GM21423 (cell line): ENCODE measurements at regions not wholly inside any gene's neighbourhood (a gene's known extent, or its start where the extent isn't known, plus 50 kb on each side); places are given as distances from the start of the nearest gene placed in this dataset.

Experiments used
- ATAC-seq: cut with Tn5 transposase; IDR thresholded peaks from one replicate; pipeline ENCODE4 v1.9.1; 2021; ENCODE audit warnings: mild to moderate bottlenecking, moderate library complexity; ENCODE audit not compliant: unreplicated experiment

GRCh38 chr5:57824623-57825022 lies 342.0 kb upstream of the ACTBL2 start:
- no peak for ATAC-seq

DNA sequence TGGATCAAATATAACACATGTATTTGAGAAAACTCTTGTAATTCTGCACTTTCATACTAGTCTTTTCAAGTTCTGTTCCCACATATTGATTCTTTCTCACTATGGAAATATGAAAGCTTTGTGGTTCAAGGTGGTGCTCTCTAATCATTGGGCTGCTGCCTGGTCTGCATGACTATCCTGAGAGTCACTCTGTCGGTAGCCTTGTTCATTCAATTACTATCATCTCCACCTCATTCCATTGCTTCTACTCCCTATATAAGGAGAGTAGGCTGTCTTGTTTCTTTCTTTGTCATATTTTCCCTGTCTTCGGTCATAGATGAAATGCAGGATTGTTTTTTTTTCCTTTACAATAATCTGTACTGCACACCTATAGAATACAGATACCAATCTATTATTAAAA lies 341.4 kb upstream of the ACTBL2 start:
- no peak for ATAC-seq

GRCh38 chr5:57822651-57823050 lies 340.0 kb upstream of the ACTBL2 start:
- no peak for ATAC-seq

DNA sequence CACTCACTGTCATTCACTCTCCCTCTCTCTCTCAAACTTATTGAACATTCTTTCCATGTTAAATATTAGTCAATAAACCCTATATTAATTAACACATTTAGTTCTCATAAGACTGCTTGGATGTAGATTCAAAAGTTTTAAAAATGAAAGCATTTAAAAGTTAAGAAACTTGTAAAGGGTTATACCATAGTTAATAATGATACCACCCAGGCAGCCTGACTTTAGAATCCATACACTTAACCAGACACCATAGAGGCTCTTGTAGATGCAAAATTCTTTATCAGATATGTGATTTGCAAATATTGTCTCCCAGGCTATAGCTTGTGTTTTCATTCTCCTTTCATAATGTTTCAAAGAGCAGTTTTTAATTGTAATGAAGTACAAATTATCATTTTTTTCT lies 335.8 kb upstream of the ACTBL2 start:
- ATAC-seq, result no peak

- ATAC-seq, result no peak
Observed at GRCh38 chr5:57817924-57818323, 335.3 kb upstream of the ACTBL2 start.

- no peak for ATAC-seq
Observed at GRCh38 chr5:57817001-57817453, 334.4 kb upstream of the ACTBL2 start.

GRCh38 chr5:57816108-57816507 lies 333.5 kb upstream of the ACTBL2 start:
- no peak for ATAC-seq

- ATAC-seq, result no peak
Observed at GRCh38 chr5:57805732-57806131, 323.1 kb upstream of the ACTBL2 start.

DNA sequence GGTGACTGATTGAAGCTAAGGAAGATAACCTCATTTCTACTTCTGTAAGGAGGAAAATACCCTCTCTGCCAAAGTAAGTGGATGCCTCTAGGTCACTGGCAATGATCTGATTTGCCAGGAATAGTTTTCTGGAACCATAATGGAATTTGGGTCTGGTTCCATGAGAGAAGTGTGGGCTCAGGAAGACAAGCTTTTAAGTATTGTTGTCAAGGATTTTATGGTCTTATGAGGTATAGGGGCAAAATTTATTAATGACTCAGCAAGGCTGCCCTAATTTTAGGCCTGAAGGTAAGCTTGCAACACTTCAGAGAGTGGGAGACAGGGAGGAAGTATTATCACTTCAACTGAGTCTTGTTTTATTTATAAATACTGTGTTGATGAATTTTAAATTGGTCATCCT lies 322.6 kb upstream of the ACTBL2 start:
- no peak for ATAC-seq

DNA sequence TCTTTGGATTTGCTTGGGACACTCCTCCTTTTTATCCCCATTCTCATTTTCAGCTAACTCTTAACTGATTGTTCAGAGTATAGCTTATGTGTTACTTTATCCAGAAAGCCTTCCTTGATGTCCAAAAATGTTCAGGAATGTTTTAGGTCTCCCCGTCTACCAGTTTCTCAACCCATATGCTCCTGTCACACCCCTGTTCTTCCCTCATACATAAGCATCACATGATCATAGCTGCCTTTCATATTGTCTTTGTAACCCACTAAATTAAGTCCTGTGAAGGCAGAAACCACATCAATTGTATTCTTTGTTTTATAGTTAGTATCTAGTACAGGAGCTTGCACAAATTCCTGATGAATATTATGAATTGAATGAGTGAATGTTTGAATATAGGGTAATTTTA lies 321.9 kb upstream of the ACTBL2 start:
- ATAC-seq, result no peak

GRCh38 chr5:57804007-57804444 lies 321.4 kb upstream of the ACTBL2 start:
- no peak for ATAC-seq

GRCh38 chr5:57802131-57802530 lies 319.5 kb upstream of the ACTBL2 start:
- ATAC-seq, result no peak

DNA sequence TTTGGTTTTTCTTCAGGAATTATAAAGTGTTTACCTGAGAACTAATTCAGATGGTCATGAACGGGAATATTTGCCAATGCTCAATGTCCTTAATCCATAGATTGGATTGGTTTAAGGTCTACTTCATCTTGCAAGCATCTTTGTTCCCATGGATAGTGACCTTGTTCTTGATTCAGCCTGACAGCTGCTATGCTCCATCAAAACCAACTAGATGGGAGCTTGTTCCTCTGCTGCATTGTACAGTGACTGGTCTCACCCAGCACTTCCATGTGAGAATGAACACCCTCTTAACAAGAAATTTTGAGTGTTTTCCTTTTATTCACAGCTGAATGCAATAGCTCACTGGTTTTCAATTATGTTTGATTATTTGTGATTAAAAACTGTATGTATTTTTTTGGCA lies 312.6 kb upstream of the ACTBL2 start:
- ATAC-seq, result no peak

DNA sequence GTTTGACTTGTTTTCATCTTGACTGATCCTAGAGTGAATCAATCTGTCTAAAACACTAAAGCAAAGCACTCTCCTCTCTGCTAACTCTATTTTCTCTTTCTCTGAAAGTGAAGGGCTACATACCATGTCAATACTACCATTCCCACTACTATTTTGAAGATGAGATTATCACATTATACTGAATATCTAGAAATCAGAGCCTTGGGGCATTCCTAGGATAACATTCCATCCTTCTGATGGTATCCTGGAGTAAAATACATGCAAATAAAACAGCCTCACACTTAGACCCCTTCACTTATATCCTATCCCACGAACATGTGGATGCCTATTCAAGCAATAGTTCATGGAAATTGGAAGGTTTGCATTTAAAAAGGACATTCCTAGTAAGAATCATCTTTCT lies 309.3 kb upstream of the ACTBL2 start:
- no peak for ATAC-seq

GRCh38 chr5:57785946-57786345 lies 303.3 kb upstream of the ACTBL2 start:
- ATAC-seq, result no peak

GRCh38 chr5:57784121-57784520 lies 301.5 kb upstream of the ACTBL2 start:
- no peak for ATAC-seq

GRCh38 chr5:57783693-57784092 lies 301.1 kb upstream of the ACTBL2 start:
- ATAC-seq, result no peak

DNA sequence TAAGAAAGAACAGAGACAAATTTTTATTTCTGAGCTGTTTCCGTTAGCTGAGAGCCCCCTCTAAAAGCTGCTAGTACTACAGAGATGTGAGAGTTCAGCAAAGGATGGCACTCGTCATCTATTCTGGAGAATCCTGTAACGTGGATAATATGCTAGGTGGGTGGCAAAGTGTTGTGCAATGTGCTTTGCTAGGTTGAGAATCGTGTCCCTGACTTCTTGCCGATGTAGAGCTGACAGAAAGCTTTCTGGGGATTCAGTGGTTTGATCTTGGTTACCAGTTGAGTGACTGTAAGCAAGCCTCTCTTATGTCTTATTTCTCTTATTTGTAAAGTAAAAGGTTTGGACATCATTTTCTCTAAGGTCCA lies 298.3 kb upstream of the ACTBL2 start:
- ATAC-seq, result no peak

DNA sequence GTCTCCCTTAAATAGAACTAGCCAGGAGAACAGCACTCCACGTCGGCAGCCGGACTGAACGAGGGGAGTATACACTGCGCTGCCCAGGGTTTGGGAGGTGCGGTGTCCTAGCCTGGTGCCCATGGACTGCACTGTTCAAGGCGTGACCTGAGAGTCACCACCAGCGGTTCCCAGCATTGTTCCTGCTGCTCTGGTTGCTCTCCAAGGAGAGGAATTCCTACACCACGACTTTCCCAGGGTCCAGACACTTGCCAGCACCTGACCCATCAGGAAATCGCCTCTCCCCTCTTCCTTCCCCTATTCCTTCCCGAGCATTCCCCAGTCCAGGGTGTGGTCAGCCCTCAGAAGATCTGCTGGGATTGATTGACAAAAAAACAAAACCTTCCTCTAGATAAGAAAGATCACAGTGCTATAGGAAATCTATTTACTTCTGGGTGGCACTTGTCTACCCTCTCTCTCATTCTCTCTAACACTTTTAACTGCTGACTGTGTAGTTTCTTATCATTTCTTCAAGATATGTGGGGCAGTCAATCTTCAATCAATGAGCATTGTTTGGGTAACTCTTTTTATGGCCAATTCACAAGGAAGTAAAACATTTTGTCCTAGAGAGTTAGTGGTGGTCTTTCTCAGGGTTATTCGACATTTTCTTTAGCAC lies 297.8 kb upstream of the ACTBL2 start:
- ATAC-seq, result no peak

DNA sequence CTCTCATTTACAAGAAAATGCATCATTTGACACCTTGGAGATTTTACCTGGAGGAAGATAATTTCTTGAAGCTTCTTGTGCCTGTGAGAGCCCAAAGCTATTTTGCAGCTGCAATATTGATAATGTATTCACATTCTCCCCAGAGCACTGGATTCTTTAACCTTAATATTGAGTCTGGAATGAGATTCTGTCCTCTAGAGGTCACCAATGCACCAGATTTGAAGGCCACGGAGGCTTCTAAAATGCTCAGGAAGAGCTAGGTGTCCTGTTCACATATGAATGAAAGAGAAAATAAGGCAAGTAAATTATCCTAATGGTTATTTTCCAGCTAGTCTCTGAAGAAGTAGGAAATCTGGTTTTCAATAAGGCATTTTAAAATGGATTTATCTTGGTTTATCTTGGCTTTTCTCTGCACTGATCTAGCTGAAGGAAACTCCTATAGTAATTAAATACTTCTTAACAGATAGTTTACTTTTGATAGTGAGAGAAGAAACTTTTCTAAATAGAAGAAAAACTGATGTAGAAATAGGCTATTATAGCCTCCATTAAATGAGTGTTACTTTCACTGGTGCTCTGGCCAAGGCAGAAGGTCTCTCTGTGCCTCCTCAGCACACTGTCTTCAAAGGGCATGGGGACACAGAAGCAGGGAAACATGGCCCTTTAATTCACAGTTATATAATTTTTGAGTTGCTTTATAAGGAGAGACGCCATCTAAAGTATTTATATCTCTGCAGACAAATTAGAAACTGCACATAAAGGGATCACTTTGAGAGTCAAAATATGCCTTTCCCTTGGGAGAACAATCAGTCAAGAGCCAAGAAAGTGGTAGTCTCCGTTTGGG lies 297.0 kb upstream of the ACTBL2 start:
- peak; percentile 65 for ATAC-seq

GRCh38 chr5:57778501-57779091 lies 296.0 kb upstream of the ACTBL2 start:
- ATAC-seq, result no peak

DNA sequence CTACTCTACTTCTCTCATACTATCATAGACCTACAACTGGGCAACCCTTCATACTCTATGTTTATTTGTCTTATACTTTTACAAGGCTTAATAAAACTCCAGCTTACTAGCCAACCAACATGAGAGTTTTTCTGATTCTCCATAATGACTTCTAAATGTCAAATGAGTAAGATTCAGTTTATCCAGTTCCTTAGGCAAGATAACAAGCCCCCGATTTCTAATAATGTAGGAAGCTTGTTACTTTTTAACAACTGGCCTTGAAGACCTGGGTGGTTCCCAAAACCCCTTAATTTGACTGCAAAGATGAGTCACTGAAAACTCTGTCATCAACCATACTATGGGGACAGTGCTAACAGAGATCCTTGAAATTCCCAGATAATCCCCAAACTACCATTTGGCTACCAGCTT lies 294.6 kb upstream of the ACTBL2 start:
- ATAC-seq, result no peak
